HG02938 (cell line): ENCODE measurements at regions not wholly inside any gene's neighbourhood (a gene's known extent, or its start where the extent isn't known, plus 50 kb on each side); places are given as distances from the start of the nearest gene placed in this dataset.
"Not testable (repeated sequence)": the region's sequence is repeated elsewhere in the genome, so short reads cannot be mapped to it uniquely, and the experiment has no call there.

Experiments used
- ATAC-seq: cut with Tn5 transposase; IDR thresholded peaks from one replicate; pipeline ENCODE4 v1.9.1; 2021; ENCODE audit warnings: mild to moderate bottlenecking, moderate library complexity; ENCODE audit not compliant: unreplicated experiment

DNA sequence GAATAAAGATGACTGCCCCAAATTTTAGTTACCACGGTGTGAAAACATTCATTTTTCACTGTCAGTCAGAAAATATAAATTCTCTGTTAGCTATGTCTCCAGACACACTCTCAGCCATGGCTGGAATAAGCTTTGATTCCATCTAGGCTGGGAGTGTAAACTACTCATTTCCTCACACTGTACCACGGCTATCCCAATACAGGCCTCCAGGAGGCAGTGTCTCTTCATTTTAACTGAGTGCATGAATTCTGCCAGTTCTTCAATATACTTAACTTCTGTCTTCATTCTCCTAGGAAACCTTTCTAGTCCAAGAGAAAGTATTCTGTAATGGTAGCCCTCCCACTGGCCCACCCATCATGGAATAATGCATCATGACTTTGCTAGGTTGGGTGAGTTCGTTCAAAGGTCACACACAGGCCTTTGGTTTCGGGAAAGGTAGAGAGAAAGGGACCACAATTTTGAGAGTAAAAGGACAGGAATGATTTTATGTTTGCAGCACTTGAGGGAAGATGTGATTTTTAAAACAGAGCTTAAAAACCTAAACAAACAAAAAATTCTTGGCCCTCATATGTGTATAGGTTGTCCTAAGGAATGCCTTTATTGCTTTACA lies 381.1 kb downstream of the SEC23A start:
- ATAC-seq: peak; percentile 78

DNA sequence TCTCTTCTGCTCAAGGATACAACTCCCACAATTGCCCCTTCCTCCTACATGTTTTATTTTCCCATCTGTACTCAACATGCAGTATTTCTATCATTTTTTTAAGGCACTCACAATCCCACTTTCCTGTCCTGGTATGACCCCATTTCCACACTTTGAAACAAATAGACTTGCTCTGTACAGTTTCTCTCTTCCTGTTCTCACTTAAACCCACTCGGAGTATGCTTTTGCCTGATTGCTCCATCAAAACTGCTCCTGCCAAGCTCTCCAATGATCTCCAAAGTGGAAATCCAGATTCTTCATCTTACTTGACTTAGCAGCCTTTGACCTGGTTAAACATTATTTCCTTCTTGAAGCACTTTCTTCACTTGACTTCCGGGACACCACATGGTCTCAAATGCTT lies 384.5 kb downstream of the SEC23A start:
- ATAC-seq: no peak

- ATAC-seq: no peak
These were observed 386.1 kb downstream of the SEC23A start for GRCh38 chr14:38716926-38717325.

- no peak for ATAC-seq
These were observed 392.2 kb downstream of the SEC23A start for GRCh38 chr14:38710881-38711280.

GRCh38 chr14:38710196-38710595 lies 392.8 kb downstream of the SEC23A start:
- no peak for ATAC-seq

DNA sequence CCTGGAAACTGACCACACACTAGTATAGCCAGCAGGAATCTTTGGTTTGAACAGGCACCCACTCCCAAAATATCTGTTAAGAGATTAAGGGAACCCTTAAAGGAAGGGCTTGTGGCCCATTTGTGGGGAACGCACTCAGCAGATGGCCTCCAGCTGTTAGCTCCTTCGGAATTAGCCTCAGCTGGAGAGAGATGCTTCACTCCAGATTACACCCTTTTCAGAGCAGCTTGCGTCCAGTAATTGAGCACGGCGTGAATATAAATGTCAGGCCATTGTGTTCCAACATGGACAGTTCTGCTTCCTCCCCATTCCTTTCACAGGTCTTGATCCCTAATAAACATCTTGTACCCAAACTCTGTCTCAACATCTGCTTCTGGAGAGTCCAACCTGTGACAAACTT lies 397.8 kb downstream of the SEC23A start:
- no peak for ATAC-seq

GRCh38 chr14:38704220-38704619 lies 398.8 kb downstream of the SEC23A start:
- no peak for ATAC-seq

GRCh38 chr14:38696925-38697324 lies 406.1 kb downstream of the SEC23A start:
- ATAC-seq: no peak

- ATAC-seq: no peak
These were observed 409.6 kb downstream of the SEC23A start for GRCh38 chr14:38693423-38693822.

DNA sequence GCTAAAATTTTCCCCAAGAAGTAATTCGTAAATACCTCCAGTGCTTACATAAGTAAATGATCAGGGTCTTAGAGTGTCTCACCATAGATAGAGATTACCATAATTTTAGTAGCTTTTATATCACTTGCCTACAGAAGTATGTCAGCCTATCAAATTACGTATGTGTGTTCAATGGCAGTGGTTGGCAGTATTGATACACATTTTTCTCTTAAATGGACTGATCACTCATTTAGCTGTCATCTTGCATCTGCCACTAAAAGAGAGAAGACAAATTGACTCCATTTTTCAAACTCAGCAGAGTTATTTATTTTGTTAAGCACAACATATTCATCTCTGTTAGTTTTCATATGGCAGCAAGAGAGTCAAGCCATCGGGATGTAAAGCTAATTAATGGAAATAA lies 413.1 kb upstream of the CLEC14A start:
- ATAC-seq: no peak

GRCh38 chr14:38663382-38663781 lies 407.5 kb upstream of the CLEC14A start:
- no peak for ATAC-seq

GRCh38 chr14:38662781-38663180 lies 406.9 kb upstream of the CLEC14A start:
- ATAC-seq: no peak

- ATAC-seq: no peak
These were observed 390.5 kb upstream of the CLEC14A start for GRCh38 chr14:38646391-38646790.

GRCh38 chr14:38634913-38635312 lies 379.0 kb upstream of the CLEC14A start:
- ATAC-seq: not testable (repeated sequence)

DNA sequence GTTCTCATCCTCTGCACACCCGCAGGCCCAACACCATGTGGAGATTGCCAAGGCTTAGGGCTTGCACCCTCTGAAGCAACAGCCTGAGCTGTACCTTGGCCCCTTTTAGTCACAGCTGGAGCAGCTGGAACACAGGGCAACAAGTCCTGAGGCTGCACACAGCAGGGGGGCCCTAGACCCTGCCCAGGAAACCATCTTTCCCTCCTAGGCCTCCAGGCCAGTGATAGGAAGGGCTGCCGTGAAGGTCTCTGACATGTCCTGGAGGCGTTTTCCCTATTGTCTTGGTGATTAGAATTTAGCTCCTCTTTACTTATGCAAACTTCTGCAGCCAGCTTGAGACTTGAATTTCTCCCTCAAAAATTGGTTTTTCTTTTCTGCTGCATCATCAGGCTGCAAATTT lies 373.5 kb upstream of the CLEC14A start:
- no peak for ATAC-seq

DNA sequence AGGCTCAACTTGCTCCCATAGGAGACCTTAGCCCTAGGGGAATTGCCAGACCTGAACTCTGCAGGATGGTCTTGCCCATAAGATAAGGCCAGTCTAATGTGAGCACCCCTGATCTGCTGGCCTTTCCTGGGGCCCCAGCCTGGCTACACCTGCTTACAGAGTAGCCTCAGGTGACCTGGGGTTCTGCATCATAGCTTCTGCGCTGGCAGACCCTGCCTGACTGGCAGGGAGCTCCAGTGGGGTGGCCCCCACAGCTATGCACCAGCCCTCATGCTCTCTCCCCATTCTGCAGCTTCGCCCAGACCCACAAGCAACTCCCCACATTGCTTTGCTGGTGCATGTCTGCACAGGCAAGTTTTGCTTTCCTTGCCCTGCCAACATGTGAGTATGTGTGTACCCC lies 371.3 kb upstream of the CLEC14A start:
- ATAC-seq: no peak

GRCh38 chr14:38623661-38624060 lies 367.8 kb upstream of the CLEC14A start:
- no peak for ATAC-seq

DNA sequence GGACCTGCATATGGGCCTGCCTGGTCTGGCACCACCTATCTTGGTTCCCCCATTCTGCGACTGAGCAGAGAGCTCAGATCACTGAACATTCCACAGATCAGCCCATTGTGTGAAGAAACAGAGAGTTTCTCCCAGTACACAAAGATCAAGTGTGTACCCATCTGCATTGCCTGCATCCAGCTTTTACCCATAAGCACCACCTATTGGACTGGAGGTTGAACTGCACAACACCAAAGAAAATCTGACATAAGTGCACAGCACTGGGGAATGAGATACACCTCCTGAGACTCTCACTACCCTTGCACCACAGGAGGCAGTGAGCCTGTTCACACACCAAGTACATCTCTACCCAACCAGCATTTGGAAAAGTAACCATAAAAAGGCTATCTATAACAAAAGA lies 362.6 kb upstream of the CLEC14A start:
- ATAC-seq: no peak

DNA sequence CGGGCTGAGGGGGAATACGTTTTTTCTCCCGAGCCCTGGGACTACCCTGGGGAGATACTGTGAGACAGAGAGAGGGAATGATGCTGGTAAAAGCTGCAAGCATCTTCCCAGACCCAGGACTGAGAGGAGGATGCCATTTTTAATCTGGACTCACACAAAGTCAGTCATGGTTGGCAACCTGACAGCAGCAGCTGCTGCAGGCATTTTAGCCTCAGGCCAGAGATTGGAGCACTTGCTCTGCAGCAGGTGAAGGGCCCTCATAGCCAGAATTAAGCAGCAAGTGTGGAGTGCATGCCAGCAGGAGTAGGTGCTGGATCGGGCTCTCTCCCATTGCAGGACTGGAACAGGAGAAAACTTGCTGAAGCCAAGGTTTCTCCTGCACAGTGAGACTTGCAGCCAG lies 361.1 kb upstream of the CLEC14A start:
- ATAC-seq: no peak

- ATAC-seq: no peak
These were observed 356.0 kb upstream of the CLEC14A start for GRCh38 chr14:38611928-38612327.

DNA sequence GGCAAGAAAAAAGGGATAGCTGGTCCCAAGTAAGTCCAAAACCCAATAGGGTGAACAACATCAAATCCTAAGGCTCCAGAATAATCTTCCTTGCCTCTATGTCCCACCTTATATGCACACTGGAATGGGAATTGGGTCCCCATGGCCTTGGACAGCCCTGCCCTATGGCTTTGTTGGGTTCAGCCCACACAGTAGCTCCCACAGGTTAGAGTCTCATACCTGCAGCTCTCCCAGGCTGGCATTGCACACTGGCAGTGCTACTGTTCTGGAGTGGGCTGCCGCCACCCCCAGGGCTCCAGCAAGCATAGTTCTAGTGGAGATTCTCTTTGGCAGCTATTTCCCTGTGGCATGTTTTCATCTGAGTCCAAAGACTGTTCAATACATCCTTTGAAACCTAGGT lies 352.4 kb upstream of the CLEC14A start:
- ATAC-seq: no peak

DNA sequence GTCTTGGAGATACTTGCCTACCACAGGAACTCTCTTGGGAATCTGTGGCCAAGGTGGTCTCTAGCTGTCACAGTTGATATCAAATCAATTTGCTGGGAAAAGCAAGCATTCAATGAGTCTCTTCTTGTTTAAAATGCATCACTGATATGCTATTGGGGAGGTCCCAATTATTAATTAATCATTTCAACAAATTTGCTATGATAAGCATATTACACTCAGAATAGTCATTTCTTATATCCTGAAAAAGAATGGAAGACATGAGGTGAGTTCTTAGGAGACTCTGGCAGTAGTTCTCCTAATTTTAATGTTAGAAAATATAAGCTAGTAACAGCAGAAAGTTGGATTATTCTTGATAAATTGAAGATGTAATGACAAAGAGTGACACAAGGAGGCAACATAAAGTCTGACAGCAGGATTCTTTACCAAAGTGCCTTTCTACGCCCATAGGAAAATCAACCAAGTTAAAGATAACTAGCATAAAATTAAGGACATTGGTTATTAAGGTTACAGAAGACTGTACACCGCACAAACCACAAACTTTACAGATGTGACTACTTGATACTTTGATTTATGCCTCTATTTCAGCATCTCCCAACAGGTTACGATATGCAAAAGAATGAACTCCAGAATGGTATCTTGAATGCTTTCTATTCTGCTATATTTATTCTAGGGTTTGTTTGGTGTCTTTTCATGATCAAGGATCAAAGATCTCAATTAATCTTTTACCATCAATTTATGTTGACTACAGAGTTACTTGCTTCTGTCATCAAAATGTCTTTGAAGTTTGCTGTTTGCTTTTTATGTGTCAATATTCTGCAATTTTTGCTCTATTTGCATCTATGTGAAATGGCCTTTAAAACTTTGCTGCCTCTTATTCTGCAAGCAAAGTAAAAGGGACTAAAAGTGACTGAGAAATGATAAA lies 349.6 kb upstream of the CLEC14A start:
- no peak for ATAC-seq
